H9 (cell line): ENCODE measurements at regions not wholly inside any gene's neighbourhood (a gene's known extent, or its start where the extent isn't known, plus 50 kb on each side); places are given as distances from the start of the nearest gene placed in this dataset.

Experiments used
- DNase-seq: peaks from one replicate; pipeline ENCODE4 v3.0.0-alpha.2; 2017
- H2AFZ ChIP-seq: one replicate; pipeline ENCODE4 v1.6.1; 2013; ENCODE audit warnings: mild to moderate bottlenecking, low read length, control low read depth, moderate library complexity
- H2AK5ac ChIP-seq: 2 replicates; pipeline ENCODE4 v1.6.1; 2013; ENCODE audit warnings: low read length, control low read depth, mixed read lengths; ENCODE audit not compliant: insufficient read length
- H2BK120ac ChIP-seq: one replicate; pipeline ENCODE4 v1.6.1; 2013; ENCODE audit warnings: low read depth, mild to moderate bottlenecking, low read length, control low read depth, inconsistent platforms; ENCODE audit not compliant: poor library complexity, severe bottlenecking
- H2BK12ac ChIP-seq: 2 replicates; pipeline ENCODE4 v1.6.1; 2013; ENCODE audit warnings: low read length, control low read depth, mixed read lengths, low read depth; ENCODE audit not compliant: insufficient read length
- H2BK15ac ChIP-seq: 2 replicates; pipeline ENCODE4 v1.6.1; 2013; ENCODE audit warnings: low read depth, low read length, control low read depth
- H2BK20ac ChIP-seq: one replicate; pipeline ENCODE4 v1.6.1; 2013; ENCODE audit warnings: low read depth, mild to moderate bottlenecking, low read length, control low read depth, inconsistent platforms; ENCODE audit not compliant: poor library complexity, severe bottlenecking
- H2BK5ac ChIP-seq: 2 replicates; pipeline ENCODE4 v1.6.1; 2013; ENCODE audit warnings: low read length, control low read depth, mixed read lengths; ENCODE audit not compliant: insufficient read length
- H3K14ac ChIP-seq: 2 replicates; pipeline ENCODE4 v1.6.1; 2013; ENCODE audit warnings: low read length, control low read depth; ENCODE audit not compliant: insufficient read depth
- H3K18ac ChIP-seq: 2 replicates; pipeline ENCODE4 v1.6.1; 2013; ENCODE audit warnings: low read depth, mild to moderate bottlenecking, mixed read lengths, low read length, control low read depth; ENCODE audit not compliant: insufficient read length
- H3K23ac ChIP-seq: 2 replicates; pipeline ENCODE4 v1.6.1; 2013; ENCODE audit warnings: low read length, control low read depth, mixed read lengths, low read depth; ENCODE audit not compliant: insufficient read length
- H3K23me2 ChIP-seq: 2 replicates; pipeline ENCODE4 v1.6.1; 2013; ENCODE audit warnings: low read depth, mild to moderate bottlenecking, mixed read lengths, low read length, control low read depth; ENCODE audit not compliant: insufficient read length, poor library complexity, severe bottlenecking
- H3K27ac ChIP-seq: 2 replicates; pipeline ENCODE4 v1.5.1; 2013; ENCODE audit warnings: low read length, control low read depth, mixed read lengths, low read depth; ENCODE audit not compliant: insufficient read length
- H3K27me3 ChIP-seq: 2 replicates; pipeline ENCODE4 v1.6.1; 2013; ENCODE audit warnings: low read length, control low read depth, inconsistent platforms; ENCODE audit not compliant: insufficient read depth
- H3K4ac ChIP-seq: 2 replicates; pipeline ENCODE4 v1.6.1; 2013; ENCODE audit warnings: low read depth, mild to moderate bottlenecking, control low read depth, inconsistent platforms, low read length, moderate library complexity
- H3K4me1 ChIP-seq: 2 replicates; pipeline ENCODE4 v1.6.1; 2013; ENCODE audit warnings: low read length, control low read depth, inconsistent platforms; ENCODE audit not compliant: insufficient read depth
- H3K4me2 ChIP-seq: 2 replicates; pipeline ENCODE4 v1.6.1; 2013; ENCODE audit warnings: low read length, control low read depth, mixed read lengths; ENCODE audit not compliant: insufficient read length, insufficient read depth
- H3K56ac ChIP-seq: 2 replicates; pipeline ENCODE4 v1.6.1; 2013; ENCODE audit warnings: low read depth, mild to moderate bottlenecking, mixed read lengths, low read length, control low read depth; ENCODE audit not compliant: insufficient read length
- H3K79me1 ChIP-seq: 2 replicates; pipeline ENCODE4 v1.6.1; 2013; ENCODE audit warnings: low read depth, mild to moderate bottlenecking, moderate library complexity, low read length, control low read depth, inconsistent platforms; ENCODE audit not compliant: insufficient read depth, poor library complexity, severe bottlenecking
- H3K79me2 ChIP-seq: 2 replicates; pipeline ENCODE4 v1.6.1; 2013; ENCODE audit warnings: low read length, control low read depth, inconsistent platforms; ENCODE audit not compliant: insufficient read depth
- H3K9ac ChIP-seq: 2 replicates; pipeline ENCODE4 v1.6.1; 2013; ENCODE audit warnings: low read length, control low read depth, mixed read lengths; ENCODE audit not compliant: insufficient read length; ENCODE audit errors: extremely low read depth
- H3K9me3 ChIP-seq: one replicate; pipeline ENCODE4 v1.6.1; 2013; ENCODE audit warnings: low read depth, low read length, inconsistent platforms; ENCODE audit not compliant: control insufficient read depth
- H3T11ph ChIP-seq: one replicate; pipeline ENCODE4 v1.6.1; 2013; ENCODE audit warnings: mild to moderate bottlenecking, low read length, control low read depth, inconsistent platforms
- H4K20me1 ChIP-seq: one replicate; pipeline ENCODE4 v1.6.1; 2013; ENCODE audit not compliant: control insufficient read depth, insufficient read length, insufficient read depth
- H4K5ac ChIP-seq: 2 replicates; pipeline ENCODE4 v1.6.1; 2013; ENCODE audit warnings: low read depth, mild to moderate bottlenecking, mixed read lengths, low read length, control low read depth; ENCODE audit not compliant: insufficient read length
- H4K8ac ChIP-seq: replicated peaks from 2 replicates; pipeline ENCODE4 v1.6.1; 2013; ENCODE audit warnings: low read length, control low read depth, mixed read lengths, low read depth; ENCODE audit not compliant: insufficient read length
- H4K91ac ChIP-seq: 2 replicates; pipeline ENCODE4 v1.6.1; 2013; ENCODE audit warnings: low read depth, mild to moderate bottlenecking, moderate library complexity, mixed read lengths, low read length, control low read depth; ENCODE audit not compliant: insufficient read length
- H3K27ac Mint-ChIP-seq, 3 experiments: 2 replicates in 2 of 3; 3 replicates in 1 of 3; pipeline ENCODE4 v1.8.0; 2020 to 2021; ENCODE audit warnings: mixed read lengths in 3 of 3, mild to moderate bottlenecking in 1 of 3, moderate library complexity in 1 of 3
- H3K27me3 Mint-ChIP-seq: 2 replicates; pipeline ENCODE4 v1.8.0; 2021; ENCODE audit warnings: low read depth, mild to moderate bottlenecking, moderate library complexity, mixed read lengths
- H3K36me3 Mint-ChIP-seq, 3 experiments: 2 replicates in 2 of 3; 3 replicates in 1 of 3; pipeline ENCODE4 v1.8.0; 2020 to 2021; ENCODE audit warnings: low read depth in 3 of 3, mixed read lengths in 3 of 3; ENCODE audit not compliant: insufficient read depth in 1 of 3
- H3K4me1 Mint-ChIP-seq, 2 experiments: 2 replicates each; pipeline ENCODE4 v1.8.0; 2020; ENCODE audit warnings: mixed read lengths in 2 of 2
- H3K4me3 Mint-ChIP-seq, 2 experiments: 2 replicates in 1 of 2; 3 replicates in 1 of 2; pipeline ENCODE4 v1.8.0; 2020 to 2021; ENCODE audit warnings: mild to moderate bottlenecking in 2 of 2, mixed read lengths in 2 of 2, moderate library complexity in 1 of 2
- H3K9me3 Mint-ChIP-seq, 2 experiments: 2 replicates in 1 of 2; 3 replicates in 1 of 2; pipeline ENCODE4 v1.8.0; 2020; ENCODE audit warnings: mild to moderate bottlenecking in 2 of 2, mixed read lengths in 2 of 2, moderate library complexity in 1 of 2
- CTCF ChIP-seq: fragments of 200-600 bp; sonication (generic); conservative IDR thresholded peaks from 3 replicates; pipeline ENCODE4 v1.8.0; 2021; ENCODE audit warnings: antibody characterized with exemption, mild to moderate bottlenecking
- WGBS: extraction: QIAGEN DNeasy Blood & Tissue Kit; methylation state at CpG from one replicate; pipeline ENCODE4 v1.1.7; 2013; ENCODE audit warnings: missing lambda C conversion rate, low lambda C conversion rate, mixed read lengths; ENCODE audit not compliant: insufficient read length; ENCODE audit errors: extremely low coverage; 5-methylcytosine and 5-hydroxymethylcytosine counted together

- Histone ChIP-seq H2BK15ac (no peak overlapping the region), H3K23me2 (no peaks in the 10 kb centered on the region), H3K79me1 (no peaks in the 10 kb centered on the region), H4K5ac (no peak overlapping the region), H2AK5ac (no peak overlapping the region), H3K4me1 (no peaks in the 10 kb centered on the region), H3K79me2 (no peaks in the 10 kb centered on the region), H3K14ac (no peak overlapping the region), H2BK12ac (no peak overlapping the region), H3K23ac (no peak overlapping the region), H3K18ac (no peak overlapping the region), H4K8ac (no peak overlapping the region), H3K9ac (no peak overlapping the region), H3K27ac (no peak overlapping the region), H2BK120ac (no peak overlapping the region), H2AFZ (no peak overlapping the region), H3K27me3 (no peaks in the 10 kb centered on the region), H2BK5ac (no peak overlapping the region), H3K4ac (no peak overlapping the region), H4K91ac (no peak overlapping the region), H3K9me3 (no peaks in the 10 kb centered on the region), H2BK20ac (no peak overlapping the region), H3K4me2 (no peak overlapping the region), H3T11ph (no peak overlapping the region), H4K20me1 (no peaks in the 10 kb centered on the region), H3K56ac (no peak overlapping the region)
- peaks cover 0 to 8% of the 10 kb centered on the region in 2 experiments; a peak in 3 of 5 replicates for H3K9me3 Mint-ChIP-seq
- no CpG with 5 or more reads among the region's 9 CpGs for WGBS
- no peaks in the 10 kb centered on the region for H3K27me3 Mint-ChIP-seq
- peaks cover 10% of the 10 kb centered on the region in 2 experiments for H3K4me1 Mint-ChIP-seq
- H3K36me3 Mint-ChIP-seq: no peaks in the 10 kb centered on the region; a peak in 1 of 7 replicates
- TF ChIP-seq CTCF: no peak
- no peak overlapping the region for H3K4me3 Mint-ChIP-seq
- H3K27ac Mint-ChIP-seq: peak overlapping the region in 2 of 3 experiments; percentile 14 to 69; a peak in 2 of 7 replicates
- DNase-seq: no peak
Observed at GRCh38 chr2:54030396-54030741, 59.6 kb upstream of the PSME4 start.
